GM13976 (cell line): ENCODE measurements at regions not wholly inside any gene's neighbourhood (a gene's known extent, or its start where the extent isn't known, plus 50 kb on each side); places are given as distances from the start of the nearest gene placed in this dataset.
"Not testable (repeated sequence)": the region's sequence is repeated elsewhere in the genome, so short reads cannot be mapped to it uniquely, and the experiment has no call there.

Experiments used
- DNase-seq: peaks from one replicate; pipeline ENCODE4 v3.0.0; 2012; ENCODE audit warnings: low spot score
- in situ Hi-C: fragments of 300-500 bp; cut with MboI; formaldehyde crosslinking; loops from one replicate; pipeline ENCODE4 v1.12.0; 2022; ENCODE audit warnings: low sequenced_read_pairs, mixed read lengths, inconsistent platforms; ENCODE audit not compliant: unreplicated experiment
- TF ChIP-seq, protein P1 (sequence below): IDR thresholded peaks from 2 replicates; pipeline ENCODE4 v1.5.1; 2012; ENCODE audit warnings: borderline replicate concordance, mild to moderate bottlenecking; ENCODE audit not compliant: insufficient read depth; ENCODE audit errors: extremely low read depth, missing control alignments, control extremely low read depth

DNA sequence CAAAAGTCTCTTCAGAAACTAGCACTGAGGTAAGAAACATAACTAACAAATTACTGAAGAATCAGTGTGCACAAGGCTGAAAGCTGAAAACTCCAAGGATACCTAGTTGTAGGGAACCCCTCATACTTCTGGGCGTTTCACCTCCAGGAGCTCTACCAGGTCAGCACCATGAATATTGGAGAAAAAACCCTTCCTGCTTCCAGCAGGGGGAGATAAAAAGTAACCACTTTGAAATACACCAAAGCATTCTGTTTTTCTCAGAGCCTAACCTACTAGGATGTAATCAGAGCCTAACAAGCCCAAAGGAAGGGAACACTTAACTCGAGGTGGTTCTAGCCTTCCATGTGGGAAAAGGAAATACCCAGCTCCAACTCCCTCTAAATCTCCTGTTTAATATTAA lies 175.8 kb upstream of the MME start:
- TF ChIP-seq, protein P1, sequence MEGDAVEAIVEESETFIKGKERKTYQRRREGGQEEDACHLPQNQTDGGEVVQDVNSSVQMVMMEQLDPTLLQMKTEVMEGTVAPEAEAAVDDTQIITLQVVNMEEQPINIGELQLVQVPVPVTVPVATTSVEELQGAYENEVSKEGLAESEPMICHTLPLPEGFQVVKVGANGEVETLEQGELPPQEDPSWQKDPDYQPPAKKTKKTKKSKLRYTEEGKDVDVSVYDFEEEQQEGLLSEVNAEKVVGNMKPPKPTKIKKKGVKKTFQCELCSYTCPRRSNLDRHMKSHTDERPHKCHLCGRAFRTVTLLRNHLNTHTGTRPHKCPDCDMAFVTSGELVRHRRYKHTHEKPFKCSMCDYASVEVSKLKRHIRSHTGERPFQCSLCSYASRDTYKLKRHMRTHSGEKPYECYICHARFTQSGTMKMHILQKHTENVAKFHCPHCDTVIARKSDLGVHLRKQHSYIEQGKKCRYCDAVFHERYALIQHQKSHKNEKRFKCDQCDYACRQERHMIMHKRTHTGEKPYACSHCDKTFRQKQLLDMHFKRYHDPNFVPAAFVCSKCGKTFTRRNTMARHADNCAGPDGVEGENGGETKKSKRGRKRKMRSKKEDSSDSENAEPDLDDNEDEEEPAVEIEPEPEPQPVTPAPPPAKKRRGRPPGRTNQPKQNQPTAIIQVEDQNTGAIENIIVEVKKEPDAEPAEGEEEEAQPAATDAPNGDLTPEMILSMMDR: no peak
- in situ Hi-C loops: no loop called here
- DNase-seq: peak; percentile 9

DNA sequence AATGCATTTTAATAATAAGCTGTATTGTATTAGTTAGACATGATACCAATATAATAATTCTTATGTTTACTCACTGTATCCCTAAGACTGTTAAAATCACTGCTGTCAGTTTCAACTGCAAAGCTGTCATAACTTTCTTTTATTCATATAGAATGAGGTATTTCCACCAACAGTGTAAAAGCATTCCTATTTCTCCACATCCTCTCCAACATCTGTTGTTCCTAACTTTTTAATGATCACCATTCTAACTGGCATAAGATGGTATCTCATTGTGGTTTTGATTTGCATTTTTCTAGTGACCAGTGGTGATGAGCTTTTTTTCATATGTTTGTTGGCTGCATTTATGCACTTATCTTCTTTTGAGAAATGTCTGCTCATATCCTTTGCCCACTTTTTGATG lies 177.6 kb upstream of the MME start:
- in situ Hi-C loops, DNase-seq: not testable (repeated sequence)

DNA sequence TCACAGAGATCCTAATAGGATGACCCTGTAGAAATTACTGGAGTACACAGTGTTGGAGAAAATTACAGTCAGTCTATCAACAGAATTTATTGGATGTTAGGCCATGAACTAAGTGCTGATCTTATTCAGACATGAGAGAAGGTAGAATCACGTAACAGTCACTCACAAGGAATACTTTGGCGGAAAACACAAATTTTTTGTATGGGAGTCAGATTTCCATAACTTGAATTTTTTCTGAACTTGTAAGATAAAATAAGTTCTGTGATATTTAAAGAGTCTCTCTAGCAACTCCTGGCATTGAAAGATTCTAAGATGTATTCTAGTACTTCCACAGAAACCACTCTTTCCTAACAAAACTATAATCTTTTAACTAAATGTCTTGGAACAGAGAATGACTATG lies 178.8 kb upstream of the MME start:
- in situ Hi-C loops: no loop called here
- no peak for DNase-seq
- TF ChIP-seq, protein P1: no peak

DNA sequence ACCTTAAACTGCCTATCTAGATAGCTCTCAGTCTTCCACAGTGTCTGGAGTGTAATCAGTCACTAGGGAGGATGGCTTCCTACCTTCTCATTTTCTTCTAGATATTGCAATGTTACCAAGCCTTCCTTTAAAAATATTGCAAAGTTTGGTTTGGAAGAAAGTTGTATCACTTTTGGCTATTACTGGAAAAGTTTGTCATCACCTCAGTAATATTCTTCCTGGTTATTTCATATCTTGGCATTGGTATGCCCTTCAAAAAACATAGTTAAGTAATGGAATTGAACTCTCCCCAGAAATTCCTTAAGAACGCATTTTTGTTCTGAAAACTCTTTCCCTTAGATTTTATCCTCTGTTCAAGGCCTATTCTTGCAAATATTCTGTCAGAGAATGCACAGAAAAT lies 179.3 kb upstream of the MME start:
- in situ Hi-C loops: no loop called here
- TF ChIP-seq, protein P1: no peak
- DNase-seq: no peak

DNA sequence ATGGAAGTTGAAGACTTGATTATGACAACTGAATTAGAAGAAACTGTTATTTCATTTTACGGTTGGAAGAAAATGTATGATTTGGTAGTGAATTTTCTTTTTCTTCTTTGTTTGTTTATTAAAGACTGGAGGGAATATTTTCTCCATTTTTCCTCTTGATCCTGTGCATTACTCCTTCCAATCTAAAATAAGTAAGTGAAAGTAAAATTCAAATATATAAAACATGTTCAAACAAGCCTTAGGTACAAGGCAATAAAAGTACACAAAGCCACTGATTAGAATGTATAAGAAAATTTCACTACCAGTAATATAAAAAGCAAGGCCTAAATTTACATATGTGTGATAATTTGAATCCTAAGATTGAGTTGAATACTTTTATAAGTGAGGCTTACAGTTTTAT lies 181.2 kb upstream of the MME start:
- DNase-seq: no peak
- TF ChIP-seq, protein P1: no peak
- in situ Hi-C loops: no loop called here

DNA sequence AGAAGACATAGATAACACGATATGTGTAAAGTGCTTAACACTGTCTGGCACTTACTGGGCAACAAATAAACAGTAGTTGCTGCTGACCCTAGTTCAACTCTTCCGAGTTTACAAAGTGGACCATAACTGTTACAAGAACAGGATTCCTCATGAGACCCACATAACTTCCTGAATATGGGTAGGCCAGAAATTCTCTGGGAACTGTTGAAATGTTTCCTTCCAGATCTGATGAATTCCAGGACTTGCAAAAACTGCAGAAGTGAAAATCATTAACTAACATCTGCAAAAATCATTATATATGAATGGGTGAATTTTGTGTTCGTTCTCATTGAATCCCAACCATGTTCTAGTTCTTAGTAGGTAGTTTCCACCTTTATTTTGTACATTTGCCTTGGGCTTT lies 181.7 kb upstream of the MME start:
- TF ChIP-seq, protein P1: no peak
- in situ Hi-C loops: no loop called here
- DNase-seq: no peak

DNA sequence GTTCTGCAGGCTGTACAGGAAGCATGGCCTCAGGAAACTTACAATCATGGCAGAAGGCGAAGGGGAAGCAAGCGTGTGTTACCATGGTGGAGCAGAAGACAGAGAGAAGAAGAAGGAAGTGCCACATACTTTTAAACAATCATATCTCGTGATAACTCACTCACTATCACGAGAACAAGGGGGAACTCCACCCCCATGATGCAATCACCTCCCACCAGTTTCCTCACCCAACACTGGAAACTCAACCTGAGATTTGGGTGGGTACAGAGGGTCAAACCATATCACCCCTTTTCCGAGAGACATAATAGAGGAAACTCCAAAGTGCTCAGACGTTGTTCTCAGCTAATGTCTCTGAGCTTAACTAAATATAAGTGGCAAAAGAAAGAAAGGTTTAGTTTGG lies 186.3 kb upstream of the MME start:
- in situ Hi-C loops: no loop called here
- DNase-seq: no peak
- TF ChIP-seq, protein P1: no peak
